GM19238 (cell line): ENCODE measurements at regions not wholly inside any gene's neighbourhood (a gene's known extent, or its start where the extent isn't known, plus 50 kb on each side); places are given as distances from the start of the nearest gene placed in this dataset.

Experiments used
- DNase-seq: peaks from one replicate; pipeline ENCODE4 v3.0.0; 2011; ENCODE audit warnings: low spot score; ENCODE audit not compliant: insufficient read length

- DNase-seq, result no peak
Measured at GRCh38 chr12:103178366-103179080, 221.0 kb downstream of the ASCL1 start.

GRCh38 chr12:103181366-103182152, 224.1 kb downstream of the ASCL1 start:
- DNase-seq, result peak; percentile 28

DNA sequence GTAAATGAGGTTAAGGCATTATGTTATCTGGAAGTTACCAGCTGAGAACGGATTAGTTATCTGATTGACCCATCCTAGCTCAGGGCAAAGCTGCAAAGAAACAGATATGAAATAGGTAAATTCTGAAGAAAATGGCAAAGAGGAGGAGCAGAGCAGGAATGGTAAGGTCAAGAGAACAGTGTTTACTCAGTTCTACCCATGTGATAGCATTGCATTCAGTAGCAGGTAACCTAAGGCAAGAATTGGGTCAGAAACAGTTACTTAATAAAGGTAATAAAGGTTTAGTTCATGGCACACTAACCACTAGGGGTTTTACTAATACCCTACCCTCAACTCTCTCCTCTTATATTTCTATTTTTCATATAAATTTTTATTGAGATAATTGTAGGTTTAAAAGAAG, 224.8 kb downstream of the ASCL1 start:
- no peak for DNase-seq

DNA sequence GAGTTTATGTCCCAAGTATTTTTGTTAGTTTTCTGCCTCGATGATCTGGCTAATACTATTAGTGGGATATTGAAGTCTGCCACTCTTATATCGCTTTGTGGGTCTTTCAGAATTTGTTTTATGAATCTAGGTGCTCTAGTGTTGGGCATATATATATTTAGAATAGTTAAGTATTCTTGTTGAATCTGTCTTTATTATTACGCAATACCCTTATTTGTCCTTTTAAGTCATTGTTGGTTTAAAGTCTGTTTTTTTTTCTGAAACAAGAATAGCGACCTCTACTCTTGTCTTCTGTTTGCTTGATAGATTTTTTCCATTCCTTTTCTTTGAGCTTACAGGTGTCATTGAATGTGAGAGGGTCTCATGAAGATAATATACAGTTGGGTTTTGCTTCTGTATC, 239.0 kb downstream of the ASCL1 start:
- DNase-seq, result no peak

DNA sequence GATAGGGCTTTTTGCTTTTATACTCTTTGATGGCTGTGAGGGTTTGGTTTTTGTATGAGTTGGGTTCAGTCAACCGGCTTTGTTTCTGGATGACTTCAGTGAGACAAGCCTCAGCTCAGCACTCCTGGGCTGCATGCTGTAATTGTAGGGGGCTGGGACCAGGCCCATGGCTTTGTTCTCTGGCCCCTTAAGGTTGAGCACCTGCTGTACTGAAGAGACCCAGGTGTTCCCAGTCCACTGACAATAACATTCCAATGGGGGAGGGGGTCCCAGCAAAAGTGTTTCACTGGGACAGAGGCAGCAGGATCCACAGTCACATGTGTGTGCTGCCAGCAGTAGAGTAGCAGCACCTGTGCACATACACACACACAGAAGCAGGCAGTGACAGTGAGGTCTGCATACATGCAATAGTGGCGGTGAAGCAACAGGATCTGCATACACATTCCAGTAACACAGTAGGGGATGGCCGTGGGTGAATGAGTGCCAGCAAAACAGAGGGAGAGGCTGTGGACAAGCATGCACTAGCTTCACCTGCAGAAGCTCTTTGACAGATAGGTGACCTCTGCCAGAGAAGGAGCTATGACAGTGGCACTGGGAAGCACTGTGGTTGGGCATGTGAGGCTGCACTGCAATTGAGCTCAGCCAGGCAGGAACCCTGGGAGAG, 240.4 kb downstream of the ASCL1 start:
- DNase-seq, result no peak

- DNase-seq, result no peak
Measured at GRCh38 chr12:103198499-103198898, 241.0 kb downstream of the ASCL1 start.

DNA sequence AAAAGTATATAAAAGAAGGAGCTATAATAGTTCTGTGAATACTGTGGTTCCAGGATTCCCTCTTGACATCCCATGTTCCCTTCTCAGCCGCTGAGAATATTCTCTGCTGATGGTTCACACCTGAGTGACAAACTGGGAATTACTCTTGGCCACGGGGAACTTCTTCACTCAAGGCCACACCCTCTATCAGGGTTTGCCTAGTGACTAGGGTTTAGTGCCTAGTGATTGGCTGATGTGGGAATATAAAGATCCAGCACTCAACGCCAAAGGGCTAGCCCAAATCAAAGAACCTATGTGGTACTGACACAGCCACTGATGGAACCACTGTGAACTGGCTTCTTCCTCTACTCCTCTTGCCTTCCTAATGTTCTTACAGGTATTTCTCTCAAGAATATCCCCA, 248.4 kb downstream of the ASCL1 start:
- DNase-seq, result no peak

- DNase-seq, result no peak
Measured at GRCh38 chr12:103207936-103208335, 250.5 kb downstream of the ASCL1 start.

DNA sequence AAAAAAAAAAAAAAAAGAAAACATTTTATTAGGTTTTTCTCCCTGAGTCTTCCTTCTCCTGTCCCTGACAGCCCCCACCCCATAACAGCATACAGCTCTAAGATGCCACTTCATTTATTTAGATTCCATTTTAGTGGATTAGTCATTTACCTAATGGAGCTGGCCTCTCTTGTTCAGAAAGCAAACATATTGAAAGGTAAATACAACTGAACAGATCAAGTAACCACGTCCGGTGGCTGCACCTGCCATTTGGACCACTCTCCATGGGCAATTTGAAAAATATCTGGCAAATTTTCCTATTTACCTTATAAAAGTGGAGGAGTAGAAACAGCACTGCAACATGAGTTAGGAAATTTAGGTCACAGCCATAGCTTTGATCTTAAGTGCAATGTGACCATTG, 254.6 kb downstream of the C12orf42 start:
- no peak for DNase-seq

- no peak for DNase-seq
Measured at GRCh38 chr12:103244596-103244995, 251.2 kb downstream of the C12orf42 start.

DNA sequence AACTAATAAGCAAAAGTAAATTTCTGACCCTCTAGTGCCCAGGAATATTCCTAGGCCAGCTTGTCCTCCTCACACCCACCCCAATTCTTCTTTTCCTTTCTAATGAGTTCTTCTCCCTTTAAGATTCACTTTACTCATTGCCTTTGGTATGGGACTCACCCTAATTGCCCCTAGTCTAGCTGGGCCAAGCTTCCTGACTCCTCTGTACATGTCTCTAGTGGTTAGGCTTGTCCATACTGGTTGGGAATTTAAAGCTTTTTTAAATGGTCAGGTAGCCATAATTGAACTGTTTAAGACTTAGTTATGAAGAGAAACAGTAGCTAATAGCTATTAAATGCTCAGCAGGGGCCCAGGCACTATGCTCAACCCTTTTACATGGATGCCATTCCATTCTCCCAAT, 248.2 kb downstream of the C12orf42 start:
- no peak for DNase-seq

- DNase-seq, result no peak
Measured at GRCh38 chr12:103249607-103250006, 246.2 kb downstream of the C12orf42 start.

GRCh38 chr12:103250487-103250886, 245.3 kb downstream of the C12orf42 start:
- no peak for DNase-seq
